ENCODE measurements at regions not wholly inside any gene's neighbourhood (a gene's known extent, or its start where the extent isn't known, plus 50 kb on each side); places are given as distances from the start of the nearest gene placed in this dataset.

DNA sequence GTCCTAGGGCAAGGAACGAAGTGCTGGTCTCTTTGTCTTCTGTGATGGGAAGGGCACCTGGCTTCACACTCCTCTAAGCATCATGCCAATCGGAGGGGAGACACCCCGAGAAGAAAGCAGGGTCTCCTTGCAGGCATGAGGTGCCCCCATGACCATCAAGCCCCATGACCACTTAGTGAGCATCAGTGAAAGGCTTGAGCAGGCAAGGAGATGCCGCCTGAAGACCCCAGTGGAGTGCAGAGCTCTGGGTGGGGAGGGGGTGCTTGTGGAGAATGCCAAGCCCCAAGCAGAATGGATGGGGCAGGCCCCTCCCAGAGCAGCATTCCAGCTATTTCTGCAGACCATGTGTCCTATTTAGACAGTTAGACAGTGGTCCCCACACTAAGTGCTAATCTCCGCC, 232.7 kb upstream of the TNRC6C start:
- DNase-seq (ENCODE audit: low spot score) = no peak

GRCh38 chr17:77726549-77727006, 231.9 kb upstream of the TNRC6C start:
- DNase-seq (ENCODE audit: low spot score) = no peak

DNA sequence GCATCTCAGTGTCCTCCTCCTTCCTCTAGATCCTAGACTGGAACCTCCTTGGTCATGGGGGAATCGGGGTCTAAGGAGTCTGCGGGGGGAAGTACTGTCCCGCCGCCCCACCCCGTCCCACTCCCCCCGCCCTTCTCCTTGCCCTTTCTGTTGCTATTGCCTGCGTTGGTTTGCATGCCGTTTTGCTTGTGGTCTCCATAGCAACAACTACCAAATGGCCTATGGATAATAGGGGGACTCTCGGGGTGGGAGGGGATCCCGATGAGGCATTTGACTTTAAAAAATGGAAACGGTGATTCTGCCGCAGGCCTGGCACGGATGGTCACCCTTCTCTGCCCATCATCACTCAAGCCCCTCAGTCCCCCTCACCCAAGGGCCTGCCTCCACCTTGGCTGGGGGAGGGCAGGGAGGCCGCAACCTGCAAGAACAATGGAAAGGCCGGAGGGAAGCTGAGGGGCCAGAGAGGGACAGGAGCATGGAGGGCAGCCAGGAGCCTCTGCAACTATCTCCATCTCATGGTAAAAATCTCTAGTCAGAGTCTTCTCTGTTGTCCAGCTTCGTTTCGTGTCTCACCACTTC, 231.4 kb upstream of the TNRC6C start:
- no peak for DNase-seq (ENCODE audit: low spot score)

GRCh38 chr17:77728474-77728795, 230.1 kb upstream of the TNRC6C start:
- no peak for DNase-seq (ENCODE audit: low spot score)

DNA sequence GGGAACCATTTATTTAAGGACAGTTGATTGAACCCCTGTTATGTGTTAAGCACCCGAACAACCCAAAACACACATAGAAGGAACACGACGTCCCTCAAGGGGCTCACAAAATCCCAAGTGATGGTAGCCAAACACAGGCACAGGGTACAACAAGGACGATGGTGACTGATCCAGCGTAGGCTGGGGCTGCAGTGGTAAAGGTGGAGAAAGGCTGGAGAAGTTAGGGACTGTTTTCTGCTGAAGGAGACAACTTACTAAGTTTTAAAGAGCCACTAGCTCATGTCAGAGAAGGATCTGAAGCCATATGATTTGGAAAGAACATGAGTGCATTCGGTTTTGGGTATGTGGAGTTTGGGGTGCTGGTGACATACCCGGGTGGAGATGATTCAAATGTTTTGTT, 229.6 kb upstream of the TNRC6C start:
- DNase-seq (ENCODE audit: low spot score) = no peak

DNA sequence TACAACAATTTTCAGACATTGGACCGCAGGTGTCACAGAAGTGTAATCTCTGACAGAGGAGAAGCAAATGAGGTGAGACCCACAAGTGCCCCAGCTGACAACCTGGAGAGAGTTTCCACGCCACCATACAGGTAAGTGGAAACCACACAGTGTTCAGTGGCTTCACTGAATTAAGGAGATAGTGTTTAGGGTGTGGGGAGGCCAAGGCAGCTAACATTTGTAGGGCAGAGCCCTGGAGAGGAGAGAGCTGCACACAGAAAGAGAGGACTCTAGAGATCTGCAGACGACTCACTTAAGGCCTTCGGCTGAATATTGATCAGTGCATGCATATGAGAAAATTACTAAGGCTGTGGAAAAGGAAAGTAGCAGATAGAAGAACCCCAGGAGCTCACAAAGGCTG, 228.9 kb upstream of the TNRC6C start:
- no peak for DNase-seq (ENCODE audit: low spot score)

DNA sequence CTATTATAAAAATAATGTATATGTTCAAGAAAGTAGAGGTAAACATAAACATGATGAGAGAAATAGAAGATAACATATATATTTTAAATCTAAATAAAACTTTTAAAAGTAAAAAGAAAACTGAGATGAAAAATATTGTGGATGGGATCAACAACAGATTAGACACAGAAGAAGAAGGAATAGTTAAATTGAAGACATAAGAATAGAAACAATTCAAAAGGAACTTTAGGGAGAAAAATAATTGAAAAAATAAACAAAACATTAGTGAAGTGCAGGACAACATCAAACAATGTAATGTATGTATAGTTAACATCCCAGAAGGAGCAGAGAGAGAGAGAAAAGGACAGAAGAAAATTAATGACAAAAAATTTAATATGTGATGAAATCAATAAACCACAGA, 228.1 kb upstream of the TNRC6C start:
- no peak for DNase-seq (ENCODE audit: low spot score)

DNA sequence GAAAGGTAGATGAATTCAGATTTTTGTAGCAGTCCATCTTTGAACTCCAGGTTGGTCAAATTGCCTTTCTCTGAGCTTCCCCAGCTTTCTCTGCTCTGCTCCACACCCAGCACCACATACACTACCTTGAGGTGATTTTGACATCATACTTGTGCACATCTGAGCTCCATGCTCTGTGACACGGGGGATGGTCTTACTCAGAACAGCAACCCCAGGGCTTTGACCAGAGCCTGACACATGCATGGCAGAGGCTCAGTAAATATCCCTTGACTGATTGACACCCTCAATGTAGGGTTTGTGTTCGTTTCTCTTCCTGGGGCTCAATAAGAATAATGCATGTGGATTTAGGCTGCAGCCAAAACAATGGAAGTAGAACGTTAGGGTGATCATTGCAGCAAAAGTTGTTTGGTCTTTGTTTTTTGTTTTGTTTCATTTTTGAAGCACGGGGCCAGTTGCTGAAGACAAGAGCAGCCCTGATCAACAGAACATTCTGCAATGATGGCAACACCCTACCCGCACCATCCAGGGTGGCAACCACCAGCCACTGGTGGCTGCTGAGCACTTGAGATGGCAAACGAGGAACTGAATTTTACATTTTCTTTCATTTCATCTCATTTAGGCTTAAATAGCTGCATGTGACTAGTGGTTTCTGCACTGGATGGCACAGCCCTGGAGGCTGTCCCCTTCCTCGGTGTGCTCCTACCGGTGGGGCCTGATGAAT, 224.8 kb upstream of the TNRC6C start:
- no peak for DNase-seq (ENCODE audit: low spot score)

DNA sequence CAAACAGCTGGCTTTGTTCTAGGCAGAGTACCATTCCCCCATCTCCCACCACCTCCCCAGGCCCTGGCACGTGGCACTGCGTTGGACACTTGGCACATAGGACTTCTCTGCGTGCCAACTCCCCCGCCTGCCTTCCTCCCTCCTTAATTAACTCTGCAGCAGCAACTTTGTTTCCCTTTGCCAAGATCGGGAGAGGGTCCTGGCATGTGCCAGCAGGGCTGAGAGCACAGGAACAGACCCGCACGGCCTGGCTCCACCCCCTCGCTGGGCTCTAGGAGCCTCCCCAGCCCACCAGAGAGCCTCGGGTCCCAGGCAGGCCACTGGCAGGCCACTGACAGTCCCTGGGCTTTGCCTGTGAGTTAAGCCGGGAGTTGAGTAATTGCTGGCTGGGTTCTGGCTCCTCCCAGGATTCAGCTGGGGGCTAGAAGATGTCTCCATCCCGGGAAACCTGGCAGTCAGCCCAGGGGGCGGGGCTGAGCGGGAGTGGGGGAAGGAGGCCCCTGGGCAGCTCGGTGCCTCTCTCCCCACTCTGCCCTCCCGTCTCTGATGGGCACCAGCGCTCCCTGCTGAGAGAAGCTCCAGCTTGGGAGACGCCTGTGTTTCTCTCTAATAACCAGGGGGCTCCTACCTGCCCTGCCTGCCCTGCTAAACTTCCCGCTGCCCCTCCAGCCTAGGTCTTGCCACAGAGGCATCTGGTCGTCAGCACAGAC, 224.0 kb upstream of the TNRC6C start:
- DNase-seq (ENCODE audit: low spot score) = peak; percentile 22

- DNase-seq (ENCODE audit: low spot score) = no peak
These were observed 223.4 kb upstream of the TNRC6C start for GRCh38 chr17:77735081-77735565.

GRCh38 chr17:77735566-77736198, 222.8 kb upstream of the TNRC6C start:
- DNase-seq (ENCODE audit: low spot score) = no peak

DNA sequence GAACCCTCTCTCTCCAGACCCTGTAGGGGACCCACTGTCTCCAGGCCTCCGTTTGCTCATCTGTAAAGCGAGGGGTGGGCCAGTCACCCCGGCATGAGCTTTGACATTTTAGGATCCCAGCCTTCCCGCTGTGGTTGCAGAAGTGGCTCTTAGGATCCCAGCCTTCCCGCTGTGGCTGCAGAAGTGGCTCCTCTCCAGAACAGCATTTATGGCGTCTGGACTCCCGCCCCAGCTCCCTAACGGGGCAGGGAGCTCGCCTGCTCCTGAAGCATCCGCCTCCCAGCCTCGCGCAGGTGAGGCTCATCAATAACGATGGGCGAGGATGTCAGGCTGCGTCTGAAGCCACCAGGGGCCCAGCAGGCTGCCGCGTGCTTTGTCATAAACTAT, 222.3 kb upstream of the TNRC6C start:
- DNase-seq (ENCODE audit: low spot score) = no peak

- no peak for DNase-seq (ENCODE audit: low spot score)
These were observed 221.8 kb upstream of the TNRC6C start for GRCh38 chr17:77736721-77737120.

DNA sequence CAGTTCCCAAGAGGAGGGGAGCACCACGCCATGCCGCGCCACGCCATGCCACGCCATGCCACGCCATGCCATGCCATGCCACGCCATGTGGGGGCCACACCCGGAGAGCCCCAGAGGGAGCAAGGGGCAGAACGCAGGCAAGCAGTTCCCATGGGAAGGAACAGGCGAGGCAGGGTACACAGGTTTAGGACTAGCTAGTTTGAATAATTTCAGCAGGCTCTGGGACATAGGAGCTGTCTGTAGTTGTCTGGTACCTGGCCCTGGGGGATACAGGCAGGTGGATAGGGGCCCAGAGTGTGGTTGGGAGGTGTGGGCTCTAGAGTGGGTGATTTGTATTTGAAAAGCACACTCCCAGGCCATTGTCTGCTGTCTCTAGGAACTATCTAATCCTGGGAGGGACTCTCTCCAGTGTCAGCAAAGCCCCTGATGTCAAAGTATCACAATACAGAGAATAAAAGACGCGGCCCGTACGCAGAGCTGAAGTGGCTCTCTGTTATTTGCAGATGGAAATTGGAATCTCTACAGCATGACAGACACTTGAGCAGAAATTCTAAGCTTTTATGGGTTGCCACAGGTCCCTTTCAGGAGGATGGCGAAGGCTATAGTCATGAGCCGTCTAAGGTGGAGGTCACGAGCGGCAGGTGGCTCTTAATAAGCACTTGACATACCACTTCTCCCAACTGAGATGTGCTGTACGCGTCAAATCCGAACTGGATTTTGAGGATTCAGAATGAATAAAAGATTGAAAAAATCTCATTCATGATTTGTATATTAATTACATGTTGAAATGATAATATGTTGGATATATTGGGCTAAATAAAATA, 220.8 kb upstream of the TNRC6C start:
- DNase-seq (ENCODE audit: low spot score) = no peak

GRCh38 chr17:77738751-77739531, 219.6 kb upstream of the TNRC6C start:
- DNase-seq (ENCODE audit: low spot score) = no peak

DNA sequence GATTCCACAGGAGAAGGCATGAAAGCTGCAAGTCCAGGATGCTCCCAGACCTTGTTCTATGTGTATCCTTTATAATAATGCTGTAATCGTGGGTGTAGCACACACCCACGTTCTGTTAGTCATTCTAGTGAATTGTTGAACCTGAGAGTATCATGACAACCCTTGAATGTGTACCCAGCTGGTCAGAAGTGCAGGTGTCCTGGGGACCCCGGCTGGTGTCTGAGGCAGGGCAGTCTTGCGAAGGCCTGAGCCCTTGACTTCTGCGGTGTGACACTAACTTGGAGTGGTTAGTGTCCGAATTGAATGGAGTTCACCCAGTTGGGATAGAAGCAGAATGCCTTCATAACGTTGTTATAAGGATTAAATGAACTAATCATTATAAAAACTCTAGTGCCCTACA, 218.0 kb upstream of the TNRC6C start:
- no peak for DNase-seq (ENCODE audit: low spot score)

DNA sequence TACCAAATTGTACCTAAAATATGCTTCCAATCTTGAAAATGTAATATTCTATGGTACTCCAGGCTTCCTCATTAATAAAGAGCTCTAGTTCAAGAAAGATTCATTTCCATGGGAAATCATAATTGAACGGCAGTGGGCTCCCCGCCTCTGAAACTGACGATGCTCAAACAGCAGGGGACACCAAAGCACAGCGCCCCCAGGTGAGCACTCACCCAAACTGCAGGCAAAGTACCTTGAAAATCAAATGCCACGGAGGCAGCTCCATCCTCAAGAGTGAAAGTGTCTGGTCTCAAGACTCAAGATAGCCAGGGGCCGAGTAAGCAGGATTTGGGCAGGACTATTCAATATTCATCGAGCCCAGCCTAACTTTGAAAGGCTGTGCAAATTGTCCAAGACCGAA, 217.4 kb upstream of the TNRC6C start:
- no peak for DNase-seq (ENCODE audit: low spot score)

DNA sequence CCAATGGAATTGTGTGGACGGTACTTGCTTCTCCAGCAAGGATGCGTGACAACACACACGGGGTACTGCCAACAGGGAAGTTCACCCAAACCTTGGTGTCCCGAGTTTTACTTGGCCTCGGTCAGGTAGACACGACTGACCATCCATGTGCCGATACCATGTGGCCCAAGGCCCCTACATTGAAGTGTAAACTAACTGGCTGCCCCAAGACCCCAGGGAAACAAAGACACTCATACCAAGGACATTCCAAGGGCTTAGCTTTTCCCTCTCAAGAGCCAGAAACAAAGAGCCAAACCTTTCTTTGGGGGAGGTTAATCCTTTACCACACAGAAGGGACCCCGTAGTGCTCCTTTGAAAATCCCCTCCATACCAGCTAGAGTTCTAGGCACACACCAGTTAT, 215.9 kb upstream of the TNRC6C start:
- DNase-seq (ENCODE audit: low spot score) = no peak

GRCh38 chr17:77744066-77744988, 214.2 kb upstream of the TNRC6C start:
- no peak for DNase-seq (ENCODE audit: low spot score)

GRCh38 chr17:77745702-77746101, 212.8 kb upstream of the TNRC6C start:
- DNase-seq (ENCODE audit: low spot score) = no peak

Measured in HuH-7.5 (cell line).